LNCAP (cell line): ENCODE measurements at regions not wholly inside any gene's neighbourhood (a gene's known extent, or its start where the extent isn't known, plus 50 kb on each side); places are given as distances from the start of the nearest gene placed in this dataset.

Source experiments
- CTCF ChIP-seq: fragments of 450-650 bp; IDR thresholded peaks from 2 replicates; pipeline ENCODE4 v1.5.1; 2017; ENCODE audit warnings: mild to moderate bottlenecking

GRCh38 chr6:15927531-15928225 lies 201.2 kb upstream of the MYLIP start:
- TF ChIP-seq CTCF, result no peak

GRCh38 chr6:15926256-15926655 lies 202.6 kb upstream of the MYLIP start:
- TF ChIP-seq CTCF, result no peak

GRCh38 chr6:15924893-15925292 lies 204.0 kb upstream of the MYLIP start:
- TF ChIP-seq CTCF, result no peak

GRCh38 chr6:15922510-15923250 lies 206.2 kb upstream of the MYLIP start:
- TF ChIP-seq CTCF, result no peak

- no peak for TF ChIP-seq CTCF
Measured at GRCh38 chr6:15921243-15921642, 207.6 kb upstream of the MYLIP start.

- no peak for TF ChIP-seq CTCF
Measured at GRCh38 chr6:15916581-15916980, 212.3 kb upstream of the MYLIP start.

GRCh38 chr6:15915508-15916178 lies 213.2 kb upstream of the MYLIP start:
- no peak for TF ChIP-seq CTCF
